Neural cell (in vitro differentiated cells): ENCODE measurements at regions not wholly inside any gene's neighbourhood (a gene's known extent, or its start where the extent isn't known, plus 50 kb on each side); places are given as distances from the start of the nearest gene placed in this dataset.

Experiments
- EZH2 ChIP-seq: fragments of 200-600, 300-800 bp; shearing (Covaris generic), sonication (generic); IDR thresholded peaks from 2 replicates; pipeline ENCODE4 v1.6.1; 2014; ENCODE audit warnings: antibody characterized with exemption, low read length, borderline replicate concordance, mild to moderate bottlenecking; ENCODE audit not compliant: insufficient read depth, poor library complexity, severe bottlenecking
- RAD21 ChIP-seq: fragments of 450-650 bp; conservative IDR thresholded peaks from 2 replicates; pipeline ENCODE4 v1.6.1; 2014; ENCODE audit warnings: antibody characterized with exemption, mild to moderate bottlenecking, moderate library complexity
- TF ChIP-seq, protein P1 (sequence below): IDR thresholded peaks from 2 replicates; pipeline ENCODE4 v1.6.1; 2012; ENCODE audit warnings: borderline replicate concordance
- TF ChIP-seq, protein P2 (sequence below): fragments of 450-650 bp; IDR thresholded peaks from 2 replicates; pipeline ENCODE4 v1.5.1; 2014; ENCODE audit warnings: antibody characterized with exemption, mild to moderate bottlenecking, moderate library complexity; ENCODE audit not compliant: poor library complexity, severe bottlenecking

DNA sequence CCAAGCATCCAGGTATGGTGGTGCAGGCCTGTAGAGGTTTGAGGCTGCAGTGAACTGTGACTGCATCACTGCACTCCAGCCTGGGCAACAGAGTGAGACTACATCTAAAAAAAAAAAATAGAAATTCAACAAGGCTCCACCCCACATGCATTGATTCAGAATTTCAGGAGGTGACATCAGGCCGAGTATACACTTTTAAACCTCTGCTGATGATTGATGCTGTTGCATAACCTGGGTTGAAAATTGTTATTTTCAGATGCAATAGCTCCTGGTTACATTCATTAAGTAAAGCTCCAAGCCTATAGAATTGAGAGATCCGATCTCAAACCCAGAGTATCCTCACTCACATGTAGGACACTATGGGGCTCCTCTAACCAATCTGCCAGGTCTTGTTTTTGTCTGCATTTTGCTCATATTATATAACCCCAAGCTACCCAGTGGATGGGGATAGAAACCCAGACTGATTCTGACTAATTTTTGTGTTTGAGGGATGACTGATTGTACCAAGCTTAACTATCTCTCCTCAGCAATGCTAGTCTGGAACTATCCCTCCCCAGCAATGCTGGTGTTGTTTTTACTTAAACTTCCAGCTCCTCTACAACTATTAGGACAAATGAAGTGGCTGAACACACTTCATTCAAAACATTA is 123.5 kb upstream of the PREP start:
- TF ChIP-seq, protein P1, sequence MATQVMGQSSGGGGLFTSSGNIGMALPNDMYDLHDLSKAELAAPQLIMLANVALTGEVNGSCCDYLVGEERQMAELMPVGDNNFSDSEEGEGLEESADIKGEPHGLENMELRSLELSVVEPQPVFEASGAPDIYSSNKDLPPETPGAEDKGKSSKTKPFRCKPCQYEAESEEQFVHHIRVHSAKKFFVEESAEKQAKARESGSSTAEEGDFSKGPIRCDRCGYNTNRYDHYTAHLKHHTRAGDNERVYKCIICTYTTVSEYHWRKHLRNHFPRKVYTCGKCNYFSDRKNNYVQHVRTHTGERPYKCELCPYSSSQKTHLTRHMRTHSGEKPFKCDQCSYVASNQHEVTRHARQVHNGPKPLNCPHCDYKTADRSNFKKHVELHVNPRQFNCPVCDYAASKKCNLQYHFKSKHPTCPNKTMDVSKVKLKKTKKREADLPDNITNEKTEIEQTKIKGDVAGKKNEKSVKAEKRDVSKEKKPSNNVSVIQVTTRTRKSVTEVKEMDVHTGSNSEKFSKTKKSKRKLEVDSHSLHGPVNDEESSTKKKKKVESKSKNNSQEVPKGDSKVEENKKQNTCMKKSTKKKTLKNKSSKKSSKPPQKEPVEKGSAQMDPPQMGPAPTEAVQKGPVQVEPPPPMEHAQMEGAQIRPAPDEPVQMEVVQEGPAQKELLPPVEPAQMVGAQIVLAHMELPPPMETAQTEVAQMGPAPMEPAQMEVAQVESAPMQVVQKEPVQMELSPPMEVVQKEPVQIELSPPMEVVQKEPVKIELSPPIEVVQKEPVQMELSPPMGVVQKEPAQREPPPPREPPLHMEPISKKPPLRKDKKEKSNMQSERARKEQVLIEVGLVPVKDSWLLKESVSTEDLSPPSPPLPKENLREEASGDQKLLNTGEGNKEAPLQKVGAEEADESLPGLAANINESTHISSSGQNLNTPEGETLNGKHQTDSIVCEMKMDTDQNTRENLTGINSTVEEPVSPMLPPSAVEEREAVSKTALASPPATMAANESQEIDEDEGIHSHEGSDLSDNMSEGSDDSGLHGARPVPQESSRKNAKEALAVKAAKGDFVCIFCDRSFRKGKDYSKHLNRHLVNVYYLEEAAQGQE = no peak
- no peak for TF ChIP-seq RAD21
- no peak for TF ChIP-seq EZH2
- TF ChIP-seq, protein P2, sequence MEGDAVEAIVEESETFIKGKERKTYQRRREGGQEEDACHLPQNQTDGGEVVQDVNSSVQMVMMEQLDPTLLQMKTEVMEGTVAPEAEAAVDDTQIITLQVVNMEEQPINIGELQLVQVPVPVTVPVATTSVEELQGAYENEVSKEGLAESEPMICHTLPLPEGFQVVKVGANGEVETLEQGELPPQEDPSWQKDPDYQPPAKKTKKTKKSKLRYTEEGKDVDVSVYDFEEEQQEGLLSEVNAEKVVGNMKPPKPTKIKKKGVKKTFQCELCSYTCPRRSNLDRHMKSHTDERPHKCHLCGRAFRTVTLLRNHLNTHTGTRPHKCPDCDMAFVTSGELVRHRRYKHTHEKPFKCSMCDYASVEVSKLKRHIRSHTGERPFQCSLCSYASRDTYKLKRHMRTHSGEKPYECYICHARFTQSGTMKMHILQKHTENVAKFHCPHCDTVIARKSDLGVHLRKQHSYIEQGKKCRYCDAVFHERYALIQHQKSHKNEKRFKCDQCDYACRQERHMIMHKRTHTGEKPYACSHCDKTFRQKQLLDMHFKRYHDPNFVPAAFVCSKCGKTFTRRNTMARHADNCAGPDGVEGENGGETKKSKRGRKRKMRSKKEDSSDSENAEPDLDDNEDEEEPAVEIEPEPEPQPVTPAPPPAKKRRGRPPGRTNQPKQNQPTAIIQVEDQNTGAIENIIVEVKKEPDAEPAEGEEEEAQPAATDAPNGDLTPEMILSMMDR = no peak
